ENCODE measurements at regions not wholly inside any gene's neighbourhood (a gene's known extent, or its start where the extent isn't known, plus 50 kb on each side); places are given as distances from the start of the nearest gene placed in this dataset.
A peak's percentile ranks its signal among the peaks of the same experiment; 100 is the strongest.

DNA sequence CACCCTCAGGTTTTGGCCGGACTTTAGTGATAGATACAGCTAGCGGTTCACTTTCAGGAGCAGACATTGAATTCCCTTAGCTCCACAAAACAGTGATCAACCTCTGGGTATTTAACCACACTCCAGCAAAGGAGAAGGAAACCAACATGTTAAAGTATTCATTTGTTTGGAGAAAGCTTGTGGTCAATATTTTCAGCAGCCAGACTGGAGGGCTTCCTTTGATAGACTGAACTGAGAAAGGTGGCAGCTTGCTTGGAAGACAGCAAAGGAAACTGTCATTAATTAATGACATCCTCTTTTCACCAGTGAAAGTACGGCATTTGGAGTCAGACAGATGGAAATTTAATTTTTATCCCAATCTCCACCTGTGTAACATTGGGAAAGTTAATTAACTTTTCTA lies 289.1 kb upstream of the CLNK start:
- DNase-seq, result no peak

DNA sequence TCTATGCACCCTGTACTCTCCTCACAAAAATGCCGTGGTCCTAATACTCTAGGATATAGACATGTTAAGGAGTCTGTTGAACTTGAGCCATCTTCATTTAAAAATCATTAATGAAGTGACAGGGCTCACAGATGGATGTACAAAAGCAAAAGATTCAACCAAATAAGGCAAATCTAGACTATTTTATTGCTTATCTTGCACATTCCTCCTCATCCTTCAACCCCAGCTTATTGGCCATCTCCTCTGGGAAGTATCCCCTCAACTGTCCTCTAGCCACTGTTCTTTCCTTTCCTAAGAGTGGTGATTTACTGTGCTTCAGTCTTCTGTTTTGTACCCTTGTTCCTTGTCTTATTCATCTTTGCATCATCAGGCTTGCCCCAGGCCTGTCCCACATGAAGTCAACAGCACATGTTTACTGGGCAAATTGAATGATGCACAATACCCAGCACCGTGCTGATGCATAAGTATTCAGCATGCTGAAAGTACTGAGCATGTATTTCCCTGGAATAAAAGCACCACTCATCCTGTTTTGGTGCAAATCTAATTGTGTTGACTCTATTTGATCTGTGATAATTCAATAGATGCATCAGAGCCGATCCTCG lies 287.3 kb upstream of the CLNK start:
- no peak for DNase-seq

DNA sequence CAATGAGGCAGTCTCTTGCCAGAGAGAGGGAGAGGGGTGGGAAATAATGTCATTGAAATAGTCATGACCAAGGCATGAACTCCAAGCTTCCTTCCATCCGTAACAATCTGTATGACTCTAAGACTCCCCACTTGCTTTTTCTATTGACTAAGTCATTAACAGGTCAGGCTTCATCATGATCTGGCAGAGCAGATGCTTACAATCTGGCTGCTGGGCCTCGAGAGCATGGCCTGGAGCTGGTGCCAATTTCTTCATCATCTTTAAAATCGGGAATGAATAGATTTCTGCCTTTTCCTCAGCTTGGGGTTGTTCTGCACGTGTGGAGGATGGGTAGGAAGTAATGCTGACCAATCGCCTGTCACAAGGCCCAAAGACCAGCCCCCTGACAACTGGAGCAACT lies 280.6 kb upstream of the CLNK start:
- DNase-seq, result no peak

DNA sequence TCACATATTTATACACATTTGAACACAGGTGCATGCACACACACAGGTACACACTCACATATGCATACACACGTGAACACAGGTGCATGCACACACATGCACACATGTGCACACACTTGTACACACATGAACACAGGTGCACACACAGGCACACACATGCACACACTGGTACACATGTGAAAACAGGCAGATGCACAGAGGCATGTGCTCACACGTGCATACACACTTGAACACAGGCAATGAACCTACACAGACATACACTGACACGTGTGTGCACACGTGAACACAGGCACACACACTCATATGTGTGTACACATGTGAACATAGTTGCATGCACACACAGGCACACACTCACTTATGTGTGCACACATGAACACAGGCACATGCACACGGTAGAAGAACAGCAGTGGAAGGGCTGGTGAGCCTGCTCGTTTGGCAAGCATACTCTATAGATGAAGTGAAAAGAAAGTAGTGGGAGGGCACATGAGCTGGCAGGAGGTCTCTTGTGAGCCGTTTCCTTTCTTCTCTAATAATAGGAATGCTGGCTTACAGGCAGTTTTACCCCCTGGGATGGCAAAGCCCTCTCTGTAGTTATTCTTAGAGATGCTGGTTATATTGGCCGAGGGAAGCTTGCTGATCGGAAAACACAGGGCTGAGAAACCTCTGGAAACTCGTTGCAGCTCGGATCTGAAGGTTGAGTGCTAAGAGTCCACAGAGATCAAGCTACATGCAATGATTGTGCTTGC lies 279.6 kb upstream of the CLNK start:
- DNase-seq, result no peak

DNA sequence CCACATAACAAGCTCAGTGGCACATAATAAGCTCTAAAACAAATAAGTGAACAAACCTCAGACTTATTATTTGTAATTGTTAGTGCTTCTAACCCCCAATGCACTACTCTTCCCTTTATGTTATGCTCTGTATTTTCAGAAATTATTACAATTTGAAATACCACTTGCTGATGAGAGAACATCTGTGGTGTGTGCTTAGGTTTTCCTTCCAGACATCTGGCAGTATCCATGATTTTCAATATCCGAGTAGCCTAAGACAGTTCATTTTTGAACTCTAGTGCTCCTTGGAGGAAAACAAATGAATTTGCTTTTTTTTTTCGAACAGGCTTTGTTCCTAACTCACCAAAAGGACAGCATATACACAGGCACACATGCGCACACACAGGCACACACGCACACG lies 278.7 kb upstream of the CLNK start:
- no peak for DNase-seq

DNA sequence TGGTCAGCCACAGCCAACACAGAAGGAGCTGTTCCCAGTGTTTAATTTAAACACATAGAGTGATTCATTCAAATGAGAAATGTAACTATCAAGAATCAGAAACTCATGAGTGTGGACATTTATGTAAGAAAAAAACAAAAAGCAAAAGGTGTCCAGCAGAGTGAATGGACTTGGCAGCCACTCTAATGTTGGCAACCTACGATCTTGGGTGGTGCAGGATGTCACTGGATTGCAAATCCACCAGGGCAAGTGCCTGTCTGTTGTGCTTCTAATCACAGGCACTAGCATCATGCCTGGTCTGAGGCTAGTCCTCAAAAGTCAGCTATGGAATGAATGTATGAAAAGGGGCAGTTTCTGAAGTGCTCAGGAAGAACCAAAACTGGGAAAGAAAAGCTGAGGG lies 277.7 kb upstream of the CLNK start:
- no peak for DNase-seq

DNA sequence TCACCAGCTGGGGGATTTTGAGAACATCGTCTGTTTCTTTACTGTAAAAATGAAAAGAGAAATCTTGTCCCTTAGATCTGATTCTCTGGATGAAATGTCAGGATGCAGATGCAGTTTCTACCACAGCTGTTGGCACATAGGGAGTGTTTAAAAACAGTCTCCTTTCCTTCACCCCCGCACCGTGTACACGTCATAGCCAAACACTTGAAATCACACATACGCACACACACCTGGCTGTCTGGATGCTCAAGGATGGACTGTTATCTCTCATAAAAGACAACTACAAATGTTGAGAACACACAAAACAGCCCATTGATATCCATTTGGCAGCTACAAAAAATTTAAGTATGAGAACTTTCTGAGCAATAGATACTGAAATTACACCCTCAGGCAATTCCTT lies 275.8 kb upstream of the CLNK start:
- DNase-seq, result no peak

DNA sequence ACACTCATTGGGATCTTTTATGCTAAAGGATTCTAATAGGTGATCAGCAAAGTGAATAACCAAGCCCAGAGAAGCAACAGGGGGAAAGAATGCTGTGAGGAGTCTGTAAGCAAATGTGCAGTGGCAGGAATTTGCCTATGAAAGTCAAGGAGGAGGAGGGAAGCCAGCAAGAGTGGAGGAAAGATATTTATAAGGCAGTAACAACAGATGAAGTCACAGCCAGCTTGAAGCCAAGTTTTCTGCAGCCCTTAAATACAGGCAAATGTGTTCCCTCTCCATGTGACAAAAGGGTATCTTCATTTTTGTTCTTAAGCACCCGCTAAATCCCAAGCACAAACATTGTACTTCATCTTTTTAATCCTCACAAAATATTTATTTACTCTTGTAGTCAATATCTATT lies 275.0 kb upstream of the CLNK start:
- no peak for DNase-seq

DNA sequence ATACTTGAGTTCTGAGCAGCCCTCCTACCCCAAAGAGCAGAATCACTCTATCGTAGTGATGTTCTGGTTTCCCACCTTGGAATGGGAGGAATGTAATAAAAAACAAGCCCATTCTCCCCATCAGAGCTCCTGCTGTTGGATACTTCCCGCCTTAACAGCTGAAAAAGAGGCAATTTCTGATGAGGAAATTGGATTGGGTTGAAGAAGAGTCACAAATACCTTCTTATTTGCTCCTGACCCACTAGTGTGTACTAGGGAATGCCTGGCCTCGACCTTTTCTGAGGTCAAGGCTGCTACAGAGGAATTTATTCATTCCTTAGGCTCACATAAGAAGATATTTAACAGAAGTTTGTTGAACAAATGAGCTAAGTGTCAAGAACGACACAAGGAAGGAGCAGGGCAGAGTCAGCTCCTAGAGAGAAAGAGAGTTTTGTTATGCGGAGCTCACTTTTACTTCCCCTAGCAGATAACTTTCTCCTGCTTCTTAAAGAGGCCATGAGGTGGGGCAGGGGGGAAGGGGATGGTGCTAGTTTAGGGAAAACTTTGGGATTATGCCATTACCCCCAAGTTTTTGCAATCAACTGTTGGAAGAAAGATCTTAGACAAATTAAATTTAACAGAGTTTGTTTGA lies 273.8 kb upstream of the CLNK start:
- no peak for DNase-seq

DNA sequence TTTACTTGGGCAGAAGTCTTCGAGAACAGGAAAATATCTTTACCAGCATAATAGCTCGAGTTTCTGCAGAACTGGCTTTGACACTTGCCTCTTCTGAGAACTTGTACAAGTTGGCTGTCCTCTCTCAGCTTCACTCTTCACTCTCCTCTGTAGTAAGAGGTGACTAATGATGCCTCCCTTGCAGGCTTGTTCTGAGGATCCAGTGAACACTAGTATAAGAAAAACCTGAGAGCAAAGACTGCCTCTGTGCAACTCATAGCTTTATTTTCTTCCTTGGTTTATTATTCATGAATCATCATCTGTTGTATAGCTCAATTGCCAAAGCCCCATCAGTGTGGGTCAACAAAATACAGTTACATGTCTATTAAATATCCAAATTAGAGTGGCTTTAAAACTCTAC lies 266.7 kb upstream of the CLNK start:
- DNase-seq, result no peak

DNA sequence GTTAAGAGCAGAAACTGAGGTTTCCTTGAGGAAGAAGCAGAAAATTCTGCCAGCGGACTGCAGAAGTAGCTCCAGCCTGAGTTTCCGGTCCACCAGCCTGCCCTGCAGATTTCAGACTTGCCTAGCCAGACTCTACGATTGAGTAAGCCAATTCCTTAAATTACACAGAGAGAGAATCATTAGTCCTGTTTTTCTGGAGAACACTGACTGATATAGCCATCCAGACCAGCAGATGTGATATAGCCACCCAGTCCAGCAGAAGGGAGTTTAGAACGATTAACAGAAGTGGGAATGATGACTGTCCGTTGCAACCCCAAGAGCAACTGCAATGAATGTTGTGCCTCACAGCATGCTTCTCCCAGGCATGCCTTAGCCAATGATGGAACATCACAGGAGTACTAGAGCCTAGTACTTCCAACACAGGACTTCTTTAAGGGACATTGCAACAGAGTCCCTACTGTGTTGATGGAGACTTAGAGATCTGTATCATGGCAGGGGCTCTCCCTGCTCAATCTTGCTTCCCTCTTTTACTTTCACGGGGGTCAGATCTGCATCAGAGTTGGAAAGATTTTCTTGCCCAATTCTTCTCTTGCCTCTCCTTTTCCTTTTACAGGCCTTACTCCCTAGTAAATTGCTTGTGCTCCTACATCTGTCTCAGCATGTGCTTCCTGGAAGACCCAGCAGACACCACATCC lies 264.6 kb upstream of the CLNK start:
- DNase-seq, result no peak

DNA sequence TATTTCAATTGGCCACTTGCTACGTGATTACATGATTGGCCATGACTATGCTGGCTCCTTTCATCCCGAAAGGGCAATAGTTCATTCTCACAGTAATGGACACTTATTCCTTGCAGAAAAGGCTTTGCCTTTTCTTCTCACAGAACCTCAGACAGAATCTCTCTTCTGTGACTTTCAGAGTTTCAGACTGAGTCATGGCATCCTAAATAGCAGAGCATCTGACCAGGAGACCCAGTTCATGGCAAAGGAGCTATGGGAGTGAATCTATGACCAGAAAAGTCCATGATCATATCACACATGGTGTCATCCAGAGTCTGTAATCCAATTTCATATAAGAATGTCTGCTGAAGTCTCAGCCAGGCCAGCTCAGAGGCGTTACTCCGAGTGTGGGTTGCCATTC lies 263.3 kb upstream of the CLNK start:
- no peak for DNase-seq

DNA sequence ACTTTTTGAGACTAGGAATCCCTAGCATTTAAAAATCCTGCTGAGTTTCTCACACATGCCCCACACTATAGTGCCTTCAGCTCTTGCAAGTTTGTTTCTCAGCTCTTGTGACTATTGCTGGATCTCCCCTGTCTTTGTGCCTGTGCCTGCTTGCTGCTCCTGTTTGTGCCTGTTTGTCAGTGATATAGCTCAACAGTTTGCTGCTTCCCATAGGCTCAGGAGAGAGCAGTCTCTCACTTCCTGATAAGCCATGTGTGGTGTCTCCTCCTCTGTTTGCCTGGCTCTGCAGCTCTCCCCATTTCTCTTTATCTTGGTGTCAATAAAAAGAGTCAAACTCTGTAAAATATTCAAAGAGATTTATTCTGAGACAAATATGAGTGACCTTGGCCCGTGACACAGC lies 259.8 kb upstream of the CLNK start:
- no peak for DNase-seq

DNA sequence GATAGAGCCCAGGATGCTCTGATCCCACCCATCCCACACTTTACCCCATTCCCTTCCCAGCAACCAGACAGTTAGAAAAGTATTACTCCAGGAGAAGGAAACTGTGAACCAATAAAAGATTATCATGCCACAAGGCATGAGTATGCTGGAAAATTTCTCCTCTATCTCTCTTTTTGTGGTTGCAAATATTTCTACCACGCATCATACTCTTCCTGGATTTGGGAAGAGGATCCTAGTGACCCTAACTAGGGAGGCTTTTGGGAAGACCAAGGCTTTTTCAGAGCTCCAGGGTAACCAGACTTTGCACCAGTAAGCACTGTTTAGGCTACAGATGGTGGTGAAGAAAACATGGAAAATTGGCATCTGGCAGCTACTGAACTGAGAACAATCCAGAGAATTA lies 257.6 kb upstream of the CLNK start:
- DNase-seq, result no peak

DNA sequence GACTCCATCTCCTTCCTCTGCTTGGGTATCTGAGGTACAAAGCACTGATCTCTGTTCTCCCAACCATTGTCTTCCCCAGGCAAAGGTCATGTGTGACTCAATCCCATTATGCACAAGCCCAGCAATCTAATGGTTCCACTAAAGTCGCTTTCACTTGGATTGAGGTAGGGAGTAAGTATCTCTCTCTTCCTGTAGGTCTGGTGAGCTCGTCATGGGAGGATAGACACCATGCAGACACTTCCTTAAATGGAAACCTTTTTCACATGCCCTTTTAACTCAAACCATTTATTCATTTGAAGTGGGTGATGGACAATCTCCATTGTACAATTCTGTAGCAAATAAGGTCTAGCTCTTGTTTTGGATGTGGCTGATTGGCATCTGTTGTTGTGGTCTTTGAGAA lies 245.2 kb upstream of the CLNK start:
- no peak for DNase-seq

DNA sequence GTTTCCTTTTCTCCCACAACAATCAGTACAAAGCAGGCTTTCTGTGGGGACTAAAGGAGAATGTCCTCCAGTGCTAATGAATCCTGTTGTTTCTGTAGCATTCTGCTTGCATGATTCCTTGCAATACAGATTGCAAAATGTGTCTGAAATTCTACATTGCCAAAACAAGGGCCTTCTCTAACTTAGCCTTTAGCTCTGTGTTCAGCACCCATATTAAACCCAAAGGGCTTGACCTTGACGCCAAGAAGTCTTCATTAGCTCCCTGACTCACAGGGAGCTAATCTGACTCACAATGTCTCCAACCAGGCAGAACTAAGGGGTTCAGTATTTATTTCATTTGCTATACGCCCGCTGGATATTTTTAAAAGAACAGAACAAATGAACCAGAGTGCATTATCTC lies 241.4 kb upstream of the CLNK start:
- no peak for DNase-seq

DNA sequence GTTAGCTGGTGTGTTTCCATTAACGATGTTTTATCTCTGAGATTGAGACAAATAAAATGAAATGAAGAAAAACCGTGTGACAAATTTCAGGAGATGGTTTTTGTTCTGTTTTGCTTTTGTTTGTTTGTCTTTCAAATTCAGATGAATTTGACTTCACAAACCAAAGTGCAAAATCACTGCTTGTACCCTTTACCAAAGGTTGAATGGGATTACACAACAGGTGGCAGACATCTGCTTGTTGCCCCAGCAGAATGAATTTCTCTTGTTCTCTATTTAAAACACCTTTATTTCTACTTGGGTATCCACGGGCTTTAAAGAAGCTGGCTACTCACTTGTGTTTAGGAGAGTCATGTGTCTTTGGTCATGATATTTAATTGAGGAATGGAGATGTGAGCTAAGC lies 239.7 kb upstream of the CLNK start:
- no peak for DNase-seq

DNA sequence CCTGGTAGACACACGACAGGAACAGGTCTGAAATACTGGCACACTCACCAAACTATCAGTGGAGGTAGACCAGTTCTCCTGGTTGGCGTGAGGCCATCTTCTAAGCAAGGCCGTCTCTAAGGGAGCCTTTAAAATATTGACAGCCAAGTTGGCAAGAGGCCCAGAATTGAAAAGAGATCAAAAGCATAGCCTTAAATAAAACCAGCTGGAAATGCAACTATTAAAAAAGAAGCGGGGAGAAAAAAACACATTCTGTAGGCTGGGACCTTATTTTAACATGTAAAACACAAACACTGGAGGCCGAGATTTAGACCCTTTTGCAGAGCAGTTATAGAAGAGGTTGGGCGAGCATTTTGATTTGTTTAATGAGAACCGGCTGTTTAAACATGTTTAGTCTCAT lies 233.0 kb upstream of the CLNK start:
- peak; percentile 11 to 29 for DNase-seq

DNA sequence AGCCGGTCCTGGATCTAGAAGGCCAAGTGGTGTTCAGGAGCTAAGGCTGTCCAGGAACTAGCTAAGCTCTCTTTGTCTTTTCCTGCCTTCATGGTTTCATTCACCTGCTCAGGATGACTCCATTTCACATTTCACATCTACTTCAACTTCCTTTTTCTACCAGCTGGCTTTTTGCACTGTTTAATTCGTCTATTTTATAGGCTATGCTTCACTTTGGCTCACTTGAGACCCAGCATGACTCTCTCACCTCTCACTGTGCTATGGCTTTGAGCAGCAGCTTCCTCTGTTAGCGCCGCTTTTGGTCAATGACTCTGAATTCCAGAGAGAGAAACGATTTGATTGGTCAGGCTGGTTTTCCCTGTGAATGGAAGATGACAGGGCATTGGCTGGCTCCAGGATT lies 213.5 kb upstream of the CLNK start:
- no peak for DNase-seq

DNA sequence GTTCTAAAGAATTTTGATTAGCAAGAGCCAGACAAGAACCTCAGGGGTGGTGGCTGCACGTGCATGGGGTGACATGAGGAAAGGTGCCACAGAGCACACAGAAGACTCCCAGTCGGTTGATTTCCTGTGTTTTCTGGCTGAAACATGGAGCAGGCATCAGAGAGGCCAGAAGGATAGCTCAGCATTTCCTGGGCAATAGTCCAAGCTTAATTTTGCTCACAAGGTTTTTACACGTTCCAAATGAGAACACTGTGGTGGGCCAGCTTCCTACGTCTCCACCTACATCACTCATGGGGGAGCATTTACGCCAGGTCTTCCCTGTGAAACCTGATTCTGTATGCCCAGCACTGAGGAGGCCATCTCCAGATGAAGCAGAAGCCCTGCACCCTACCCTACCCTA lies 212.5 kb upstream of the CLNK start:
- DNase-seq, result no peak

DNA sequence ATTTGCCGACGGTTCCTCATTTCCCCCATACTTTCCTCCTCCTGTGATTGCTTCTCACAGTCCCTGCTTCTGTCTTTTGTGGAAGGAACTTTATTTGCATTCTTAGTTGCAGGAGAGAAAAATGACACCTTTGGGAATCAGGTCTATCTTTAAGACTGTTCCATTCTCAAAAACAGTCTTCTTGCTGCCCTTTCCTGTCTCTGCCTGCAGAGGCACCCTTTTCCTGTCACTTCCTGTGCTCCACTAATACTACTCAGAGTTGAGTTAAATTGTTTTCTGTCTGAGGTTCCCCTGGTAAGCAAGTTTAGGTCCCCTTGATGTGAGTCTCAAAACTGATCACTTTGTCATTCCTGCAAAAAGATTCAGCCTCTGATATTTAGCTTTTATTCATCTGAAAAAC lies 208.8 kb upstream of the CLNK start:
- DNase-seq, result no peak

DNA sequence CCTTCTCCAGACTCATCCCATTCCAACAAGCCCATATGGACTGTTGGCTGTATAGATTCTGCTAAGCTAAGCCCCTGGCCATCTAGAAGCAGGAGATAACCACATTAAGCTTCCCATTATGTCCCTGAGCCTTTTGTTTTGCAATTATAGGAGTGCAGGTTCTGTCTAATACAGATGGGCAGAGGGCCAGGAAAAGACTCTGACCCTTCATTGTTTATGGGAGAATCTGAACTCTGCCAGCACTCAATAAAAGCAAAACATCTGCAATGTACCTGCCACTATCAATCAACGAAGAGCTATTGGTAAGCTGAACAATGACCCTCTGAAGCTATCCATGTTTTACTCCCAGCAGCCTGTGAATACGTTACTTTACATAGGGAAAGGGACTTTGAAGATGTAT lies 207.3 kb upstream of the CLNK start:
- DNase-seq, result no peak

DNA sequence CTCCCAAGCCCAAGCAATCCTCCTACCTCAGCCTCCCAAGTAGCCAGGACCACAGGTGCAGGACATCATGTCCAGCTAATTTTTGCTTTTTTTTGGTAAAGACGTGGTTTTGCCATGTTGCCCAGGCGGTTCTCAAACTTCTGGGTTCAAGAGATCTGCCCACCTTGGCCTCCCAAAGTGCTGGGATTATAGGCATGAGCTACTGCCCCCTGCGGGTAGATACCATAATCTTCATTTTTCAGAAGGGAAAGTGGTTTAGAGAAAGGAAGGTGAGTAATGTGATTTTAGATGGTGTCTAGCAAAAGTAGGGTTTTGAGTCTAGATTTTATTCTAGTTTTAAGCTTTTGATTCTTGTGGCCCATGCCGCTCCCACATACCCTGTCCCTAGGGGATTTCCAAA lies 205.3 kb upstream of the CLNK start:
- DNase-seq, result no peak
